ENCODE measurements at regions not wholly inside any gene's neighbourhood (a gene's known extent, or its start where the extent isn't known, plus 50 kb on each side); places are given as distances from the start of the nearest gene placed in this dataset.

GRCh38 chr1:5623399-5623798 lies 368.8 kb downstream of the NPHP4 start:
- no peak overlapping the region for H3K27ac ChIP-seq
- WGBS, 10 experiments: 0 to 64% (median 22%) methylated on average over 1 to 6 of the region's 6 CpGs; no CpG with 5 or more reads in 2 of the 10 experiments
- peak in 3 of 8 experiments; percentile 65 to 80 (median 70) for ATAC-seq (replicated peaks in 6 of 8)
- H3K4me1 ChIP-seq (replicated peaks in 1 of 2): no peaks in the 10 kb centered on the region
- in situ Hi-C loops (cut with MboI; ENCODE audit: low pct_unique_long_range_greater_than_20kb in 2 of 9, low sequenced_read_pairs in 9 of 9, unreplicated experiment in 9 of 9): no loop called here
- no peak overlapping the region for H3K4me3 ChIP-seq

GRCh38 chr1:5622412-5622811 lies 369.8 kb downstream of the NPHP4 start:
- ATAC-seq (replicated peaks in 6 of 8): no peak
- 0 to 100% (median 80%) methylated on average over 2 to 7 of the region's 7 CpGs for WGBS, 10 experiments
- in situ Hi-C loops (cut with MboI; ENCODE audit: low pct_unique_long_range_greater_than_20kb in 2 of 9, low sequenced_read_pairs in 9 of 9, unreplicated experiment in 9 of 9): no loop called here
- no peak overlapping the region for H3K27ac ChIP-seq
- no peaks in the 10 kb centered on the region for H3K4me1 ChIP-seq (replicated peaks in 1 of 2)
- H3K4me3 ChIP-seq: no peak overlapping the region

GRCh38 chr1:5621692-5622091 lies 370.5 kb downstream of the NPHP4 start:
- H3K4me3 ChIP-seq: no peak overlapping the region
- H3K4me1 ChIP-seq (replicated peaks in 1 of 2): no peaks in the 10 kb centered on the region
- H3K27ac ChIP-seq: no peak overlapping the region
- in situ Hi-C loops (cut with MboI; ENCODE audit: low pct_unique_long_range_greater_than_20kb in 2 of 9, low sequenced_read_pairs in 9 of 9, unreplicated experiment in 9 of 9): no loop called here
- no peak for ATAC-seq (replicated peaks in 6 of 8)
- WGBS, 10 experiments: 0 to 74% (median 37%) methylated on average over 1 to 8 of the region's 8 CpGs; no CpG with 5 or more reads in 2 of the 10 experiments

GRCh38 chr1:5620997-5621396 lies 371.2 kb downstream of the NPHP4 start:
- Histone ChIP-seq H3K4me3 (no peak overlapping the region), H3K27ac (no peak overlapping the region), H3K4me1 (replicated peaks in 1 of 2) (no peaks in the 10 kb centered on the region)
- in situ Hi-C loops (cut with MboI; ENCODE audit: low pct_unique_long_range_greater_than_20kb in 2 of 9, low sequenced_read_pairs in 9 of 9, unreplicated experiment in 9 of 9): no loop called here
- ATAC-seq (replicated peaks in 6 of 8): peak in 5 of 8 experiments; percentile 69 to 88 (median 76)
- WGBS, 10 experiments: 0 to 20% (median 7%) methylated on average over 1 to 3 of the region's 3 CpGs; no CpG with 5 or more reads in 3 of the 10 experiments

- ATAC-seq (replicated peaks in 6 of 8): peak in 1 of 8 experiments; percentile 19
- 0 to 80% (median 20%) methylated on average over 1 to 3 of the region's 3 CpGs; no CpG with 5 or more reads in 3 of the 10 experiments for WGBS, 10 experiments
- no peak overlapping the region for H3K27ac ChIP-seq
- in situ Hi-C loops (cut with MboI; ENCODE audit: low pct_unique_long_range_greater_than_20kb in 2 of 9, low sequenced_read_pairs in 9 of 9, unreplicated experiment in 9 of 9): no loop called here
- H3K4me1 ChIP-seq (replicated peaks in 1 of 2): no peaks in the 10 kb centered on the region
- H3K4me3 ChIP-seq: no peak overlapping the region
These were observed 371.8 kb downstream of the NPHP4 start for GRCh38 chr1:5620418-5620817.

GRCh38 chr1:5619469-5619868 lies 372.8 kb downstream of the NPHP4 start:
- Histone ChIP-seq H3K4me1 (replicated peaks in 1 of 2) (peaks cover 0 to under 1% of the 10 kb centered on the region in 2 donors), H3K27ac (no peak overlapping the region), H3K4me3 (no peak overlapping the region)
- WGBS, 10 experiments: 0 to 91% (median 40%) methylated on average over 1 of the region's 1 CpG; no CpG with 5 or more reads in 3 of the 10 experiments
- ATAC-seq (replicated peaks in 6 of 8): no peak
- in situ Hi-C loops (cut with MboI; ENCODE audit: low pct_unique_long_range_greater_than_20kb in 2 of 9, low sequenced_read_pairs in 9 of 9, unreplicated experiment in 9 of 9): no loop called here

GRCh38 chr1:5617546-5617945 lies 374.7 kb downstream of the NPHP4 start:
- peaks cover 0 to 4% of the 10 kb centered on the region in 2 donors for H3K4me1 ChIP-seq (replicated peaks in 1 of 2)
- ATAC-seq (replicated peaks in 6 of 8): no peak
- H3K4me3 ChIP-seq: no peak overlapping the region
- 54 to 100% (median 100%) methylated on average over 2 to 5 of the region's 15 CpGs; no CpG with 5 or more reads in 5 of the 10 experiments for WGBS, 10 experiments
- H3K27ac ChIP-seq: no peak overlapping the region
- in situ Hi-C loops (cut with MboI; ENCODE audit: low pct_unique_long_range_greater_than_20kb in 2 of 9, low sequenced_read_pairs in 9 of 9, unreplicated experiment in 9 of 9): no loop called here

GRCh38 chr1:5617179-5617520 lies 375.1 kb downstream of the NPHP4 start:
- 51 to 93% (median 85%) methylated on average over 2 to 6 of the region's 6 CpGs; no CpG with 5 or more reads in 6 of the 10 experiments for WGBS, 10 experiments
- in situ Hi-C loops (cut with MboI; ENCODE audit: low pct_unique_long_range_greater_than_20kb in 2 of 9, low sequenced_read_pairs in 9 of 9, unreplicated experiment in 9 of 9): no loop called here
- no peak overlapping the region for H3K27ac ChIP-seq
- no peak for ATAC-seq (replicated peaks in 6 of 8)
- H3K4me1 ChIP-seq (replicated peaks in 1 of 2): peaks cover 0 to 4% of the 10 kb centered on the region in 2 donors
- H3K4me3 ChIP-seq: no peak overlapping the region

GRCh38 chr1:5616366-5617178 lies 375.7 kb downstream of the NPHP4 start:
- in situ Hi-C loops (cut with MboI; ENCODE audit: low pct_unique_long_range_greater_than_20kb in 2 of 9, low sequenced_read_pairs in 9 of 9, unreplicated experiment in 9 of 9): no loop called here
- WGBS, 10 experiments: 26 to 93% (median 79%) methylated on average over 1 to 22 of the region's 22 CpGs
- ATAC-seq (replicated peaks in 6 of 8): no peak
- peaks cover 0 to 4% of the 10 kb centered on the region in 2 donors for H3K4me1 ChIP-seq (replicated peaks in 1 of 2)
- no peak overlapping the region for H3K27ac ChIP-seq
- no peak overlapping the region for H3K4me3 ChIP-seq

GRCh38 chr1:5615076-5615475 lies 377.1 kb downstream of the NPHP4 start:
- Histone ChIP-seq H3K4me1 (replicated peaks in 1 of 2) (peaks cover 0 to 4% of the 10 kb centered on the region in 2 donors), H3K4me3 (no peak overlapping the region), H3K27ac (no peak overlapping the region)
- 0 to 83% (median 64%) methylated on average over 1 to 5 of the region's 5 CpGs; no CpG with 5 or more reads in 3 of the 10 experiments for WGBS, 10 experiments
- in situ Hi-C loops (cut with MboI; ENCODE audit: low pct_unique_long_range_greater_than_20kb in 2 of 9, low sequenced_read_pairs in 9 of 9, unreplicated experiment in 9 of 9): no loop called here
- no peak for ATAC-seq (replicated peaks in 6 of 8)

GRCh38 chr1:5613900-5614299 lies 378.3 kb downstream of the NPHP4 start:
- in situ Hi-C loops (cut with MboI; ENCODE audit: low pct_unique_long_range_greater_than_20kb in 2 of 9, low sequenced_read_pairs in 9 of 9, unreplicated experiment in 9 of 9): no loop called here
- 20 to 76% (median 48%) methylated on average over 2 to 4 of the region's 4 CpGs for WGBS, 10 experiments

GRCh38 chr1:5611851-5612250 lies 380.4 kb downstream of the NPHP4 start:
- 0 to 87% (median 57%) methylated on average over 1 to 3 of the region's 3 CpGs; no CpG with 5 or more reads in 3 of the 10 experiments for WGBS, 10 experiments
- in situ Hi-C loops (cut with MboI; ENCODE audit: low pct_unique_long_range_greater_than_20kb in 2 of 9, low sequenced_read_pairs in 9 of 9, unreplicated experiment in 9 of 9): no loop called here

More at GRCh38 chr1:5613900-5614299, 378.3 kb downstream of the NPHP4 start:
- Histone ChIP-seq H3K4me3 (no peak overlapping the region), H3K4me1 (replicated peaks in 1 of 2) (peaks cover 0 to 4% of the 10 kb centered on the region in 2 donors), H3K27ac (no peak overlapping the region)
- peak in 4 of 8 experiments; percentile 78 to 91 (median 86) for ATAC-seq (replicated peaks in 6 of 8)

GRCh38 chr1:5611431-5611830 lies 380.8 kb downstream of the NPHP4 start:
- in situ Hi-C loops (cut with MboI; ENCODE audit: low pct_unique_long_range_greater_than_20kb in 2 of 9, low sequenced_read_pairs in 9 of 9, unreplicated experiment in 9 of 9): no loop called here
- Histone ChIP-seq H3K27ac (no peak overlapping the region), H3K4me3 (no peak overlapping the region), H3K4me1 (replicated peaks in 1 of 2) (peaks cover 0 to 4% of the 10 kb centered on the region in 2 donors)
- ATAC-seq (replicated peaks in 6 of 8): peak in 2 of 8 experiments; percentile 15 to 43
- 0 to 95% (median 75%) methylated on average over 1 to 2 of the region's 2 CpGs; no CpG with 5 or more reads in 4 of the 10 experiments for WGBS, 10 experiments

More at GRCh38 chr1:5611851-5612250, 380.4 kb downstream of the NPHP4 start:
- no peak overlapping the region for H3K4me3 ChIP-seq
- H3K27ac ChIP-seq: no peak overlapping the region
- ATAC-seq (replicated peaks in 6 of 8): peak in 3 of 8 experiments; percentile 34 to 67 (median 66)
- H3K4me1 ChIP-seq (replicated peaks in 1 of 2): peaks cover 0 to 4% of the 10 kb centered on the region in 2 donors
